HG02678 (cell line): ENCODE measurements at regions not wholly inside any gene's neighbourhood (a gene's known extent, or its start where the extent isn't known, plus 50 kb on each side); places are given as distances from the start of the nearest gene placed in this dataset.

Source experiments
- ATAC-seq: cut with Tn5 transposase; IDR thresholded peaks from one replicate; pipeline ENCODE4 v1.9.1; 2021; ENCODE audit warnings: mild to moderate bottlenecking, moderate library complexity; ENCODE audit not compliant: unreplicated experiment

GRCh38 chr14:42710071-42710470, 1103.4 kb downstream of the LRFN5 start:
- ATAC-seq, result no peak

- ATAC-seq, result no peak
Measured at GRCh38 chr14:42703501-42703900, 1096.8 kb downstream of the LRFN5 start.

DNA sequence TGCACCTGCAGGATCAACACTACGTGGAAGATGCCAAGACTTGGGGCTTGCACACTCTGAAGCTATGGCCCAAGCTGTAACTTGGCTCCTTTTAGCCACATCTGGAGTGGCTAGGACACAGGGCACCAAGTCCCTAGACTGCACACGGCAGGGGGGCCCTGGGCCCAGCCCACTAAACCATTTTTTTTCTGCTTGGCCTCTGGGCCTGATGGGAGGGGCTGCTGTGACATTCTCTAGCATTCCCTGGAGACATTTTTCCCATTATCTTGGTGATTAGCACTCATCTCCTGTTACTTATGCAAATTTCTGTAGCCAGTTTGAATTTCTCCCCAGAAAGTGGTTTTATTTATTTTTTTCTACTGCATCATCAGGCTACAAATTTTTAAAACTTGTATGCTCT, 1080.7 kb downstream of the LRFN5 start:
- no peak for ATAC-seq

- ATAC-seq, result no peak
Measured at GRCh38 chr14:42683707-42684106, 1077.0 kb downstream of the LRFN5 start.

- ATAC-seq, result no peak
Measured at GRCh38 chr14:42676636-42677035, 1070.0 kb downstream of the LRFN5 start.

DNA sequence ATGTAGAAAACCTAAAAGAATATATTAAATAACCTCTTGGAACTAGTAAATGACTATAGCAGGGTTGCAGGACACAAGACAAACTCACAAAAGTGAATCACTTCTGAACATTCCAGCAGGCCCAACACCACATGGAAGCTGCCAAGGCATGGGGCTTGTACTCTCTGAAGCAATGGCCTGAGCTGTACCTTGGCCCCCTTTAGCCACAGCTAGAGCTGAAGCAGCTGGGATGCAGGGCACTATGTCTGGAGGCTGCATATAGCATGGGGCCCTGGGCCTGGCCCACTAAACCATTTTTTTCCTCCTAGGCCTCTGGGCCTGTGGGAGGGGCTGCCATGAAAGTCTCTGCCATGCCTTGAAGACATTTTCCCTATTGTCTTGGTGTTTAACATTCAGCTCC, 1067.3 kb downstream of the LRFN5 start:
- no peak for ATAC-seq

DNA sequence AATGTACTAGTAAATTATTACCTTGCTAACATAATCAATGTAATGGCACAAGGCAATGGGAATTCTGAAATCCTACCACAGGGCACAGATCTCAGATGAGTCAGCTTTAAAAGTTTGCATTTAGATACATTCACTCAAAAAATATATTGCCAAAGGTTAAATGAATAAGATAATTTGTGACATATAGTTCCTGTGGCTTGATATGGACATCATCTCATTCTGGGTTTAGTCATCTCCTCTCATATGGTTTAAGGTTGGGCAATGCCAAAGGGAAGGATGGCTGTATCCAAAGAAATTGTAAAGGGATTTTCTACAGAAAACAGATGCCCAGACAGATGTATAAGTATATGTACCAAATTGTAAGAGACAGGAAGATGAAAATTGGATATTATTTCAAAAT, 1065.0 kb downstream of the LRFN5 start:
- ATAC-seq, result no peak

DNA sequence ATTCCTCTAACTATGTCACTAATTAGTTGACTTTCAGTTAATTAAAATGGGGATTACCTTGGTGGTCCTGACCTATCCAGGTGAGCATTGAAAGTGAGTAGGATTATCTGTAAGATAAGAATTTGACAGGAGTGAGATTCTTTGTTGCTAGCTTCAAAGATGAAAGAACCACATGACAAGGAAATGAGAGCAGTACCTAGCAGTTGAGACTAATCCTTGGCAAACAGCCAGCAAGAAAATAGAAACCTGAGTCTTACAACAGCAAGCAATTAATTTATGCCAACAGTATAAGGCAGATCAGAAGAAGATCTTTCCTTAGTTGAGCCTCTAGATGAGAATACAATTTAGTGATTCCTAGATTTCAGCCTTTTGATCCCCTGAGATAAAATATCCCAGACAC, 1058.4 kb downstream of the LRFN5 start:
- ATAC-seq, result no peak

- no peak for ATAC-seq
Measured at GRCh38 chr14:42664190-42664589, 1057.5 kb downstream of the LRFN5 start.

- no peak for ATAC-seq
Measured at GRCh38 chr14:42654707-42655106, 1048.0 kb downstream of the LRFN5 start.

- no peak for ATAC-seq
Measured at GRCh38 chr14:42642787-42643186, 1036.1 kb downstream of the LRFN5 start.

DNA sequence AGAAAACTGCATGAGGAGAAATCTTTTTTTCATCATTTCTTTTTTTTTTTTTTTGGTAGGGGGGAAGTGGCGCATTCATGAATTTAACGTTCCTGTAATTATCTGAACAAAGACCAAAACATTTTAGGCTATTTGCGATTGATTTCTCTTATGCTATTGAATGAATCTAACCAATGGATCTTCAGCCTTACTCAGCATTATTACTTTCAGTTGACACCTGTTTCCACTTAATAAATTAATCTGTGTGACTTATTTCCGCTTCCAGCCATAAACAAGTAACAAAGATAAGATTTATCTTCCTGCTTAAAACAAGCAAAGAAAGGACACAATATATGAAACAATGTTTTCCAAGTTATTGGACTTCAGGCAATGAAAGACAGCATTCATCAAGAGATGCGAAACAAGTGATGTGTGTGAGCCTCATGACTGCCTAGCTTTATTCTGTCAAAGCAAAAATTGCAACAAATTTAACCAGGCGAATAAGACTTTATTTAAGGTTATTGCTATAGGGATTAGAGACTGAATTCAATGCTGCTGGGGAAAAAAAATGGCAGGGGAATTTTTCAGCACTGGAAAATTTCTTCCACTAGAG, 1026.9 kb downstream of the LRFN5 start:
- ATAC-seq, result no peak

- ATAC-seq, result no peak
Measured at GRCh38 chr14:42629553-42629952, 1022.9 kb downstream of the LRFN5 start.

GRCh38 chr14:42628602-42629001, 1021.9 kb downstream of the LRFN5 start:
- no peak for ATAC-seq

GRCh38 chr14:42626986-42627385, 1020.3 kb downstream of the LRFN5 start:
- ATAC-seq, result no peak

DNA sequence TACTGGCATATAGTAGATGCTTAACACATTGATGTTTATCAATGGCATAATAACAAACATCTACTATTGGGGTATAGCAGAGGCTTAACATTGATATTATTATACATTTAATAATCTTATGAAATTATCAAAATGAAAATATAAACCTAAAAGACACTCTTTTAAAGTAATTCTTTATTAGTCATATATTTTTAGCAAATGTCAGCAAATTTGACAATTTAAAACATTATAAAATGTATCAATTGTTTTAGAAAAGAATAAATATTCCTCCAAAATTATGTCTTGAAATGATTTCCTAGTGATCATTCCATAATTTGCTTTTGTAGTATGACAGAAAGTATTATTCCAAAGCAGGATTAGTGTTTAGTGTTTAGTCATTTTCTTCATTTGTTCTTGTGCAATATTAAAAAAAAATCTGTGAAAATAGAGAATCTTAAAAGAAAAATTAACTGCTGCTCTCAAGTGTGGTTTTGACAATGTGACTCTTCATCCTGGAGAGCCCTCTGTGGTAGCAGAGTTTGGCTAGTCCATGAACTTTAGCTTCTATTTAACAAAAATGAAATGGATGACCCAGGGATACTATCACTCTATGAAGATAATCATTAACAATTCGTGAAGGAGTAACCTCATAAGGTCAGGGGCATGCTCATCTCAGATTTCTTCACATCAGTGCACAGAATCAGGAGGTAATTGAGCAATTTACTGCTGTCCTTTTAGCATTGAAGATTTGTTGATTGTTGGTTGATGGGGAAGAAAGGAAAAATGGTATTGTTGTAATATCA, 1018.5 kb downstream of the LRFN5 start:
- no peak for ATAC-seq

GRCh38 chr14:42617005-42617404, 1010.3 kb downstream of the LRFN5 start:
- no peak for ATAC-seq

- ATAC-seq, result no peak
Measured at GRCh38 chr14:42606839-42607238, 1000.2 kb downstream of the LRFN5 start.

GRCh38 chr14:42602336-42602845, 995.7 kb downstream of the LRFN5 start:
- ATAC-seq, result no peak

GRCh38 chr14:42572032-42572431, 965.4 kb downstream of the LRFN5 start:
- no peak for ATAC-seq

DNA sequence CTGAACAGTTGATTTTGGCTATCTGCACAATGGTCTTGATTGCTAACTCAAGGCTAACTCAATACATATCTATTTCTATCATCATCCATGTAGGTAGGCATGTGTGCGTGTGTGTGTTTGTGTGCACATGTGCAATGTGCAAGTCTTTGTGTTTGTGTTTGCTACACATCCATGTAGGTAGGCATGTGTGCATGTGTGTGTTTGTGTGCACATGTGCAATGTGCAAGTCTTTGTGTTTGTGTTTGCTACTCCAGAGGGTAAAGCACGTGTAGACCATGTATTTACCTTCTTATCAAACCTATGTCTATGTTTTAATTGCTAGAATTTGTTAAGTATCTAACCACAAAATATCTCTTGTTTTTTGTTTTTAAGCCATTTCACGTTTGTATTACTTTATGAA, 962.6 kb downstream of the LRFN5 start:
- no peak for ATAC-seq

DNA sequence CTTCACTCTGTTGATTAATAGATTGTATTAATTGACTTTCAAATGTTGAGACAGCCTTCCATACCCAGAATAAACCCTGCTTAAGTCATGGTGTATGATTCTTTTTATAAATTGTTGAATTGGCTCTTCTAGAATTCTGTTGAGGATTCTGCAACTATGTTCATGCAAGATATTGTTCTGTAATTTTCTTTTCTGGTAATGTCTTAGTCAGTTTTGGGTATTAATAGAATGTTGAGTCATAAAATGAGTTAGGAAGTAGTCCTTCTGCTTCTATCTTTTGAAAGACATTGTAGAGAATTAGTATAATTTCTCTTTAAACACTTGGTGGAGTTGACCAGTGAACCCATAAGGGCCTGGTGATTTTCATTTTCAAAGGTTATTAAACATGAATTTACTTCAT, 958.9 kb downstream of the LRFN5 start:
- ATAC-seq, result no peak

- no peak for ATAC-seq
Measured at GRCh38 chr14:42563313-42563712, 956.6 kb downstream of the LRFN5 start.
